Cardiac muscle cell (in vitro differentiated cells and primary cell): ENCODE measurements at regions not wholly inside any gene's neighbourhood (a gene's known extent, or its start where the extent isn't known, plus 50 kb on each side); places are given as distances from the start of the nearest gene placed in this dataset.

ENCODE experiments used
- DNase-seq, 2 donors: peaks; one replicate each; pipeline versions ENCODE4 v3.0.0 to v3.0.0-alpha.2; 2010 to 2017; ENCODE audit warnings: low read depth in 1 of 2, low spot score in 1 of 2
- H3K27ac ChIP-seq: fragments of 200-600 bp; sonication (generic); 2 replicates; pipeline ENCODE4 v1.5.1; 2016
- H3K27me3 ChIP-seq: fragments of 200-600 bp; sonication (generic); 2 replicates; pipeline ENCODE4 v1.6.0; 2016; ENCODE audit warnings: control low read depth
- H3K36me3 ChIP-seq: fragments of 200-600 bp; sonication (generic); 2 replicates; pipeline ENCODE4 v1.5.1; 2016; ENCODE audit warnings: control low read depth
- H3K4me1 ChIP-seq: fragments of 200-600 bp; sonication (generic); 2 replicates; pipeline ENCODE4 v1.8.1; 2017; ENCODE audit warnings: low read depth, mild to moderate bottlenecking, mixed run types
- H3K4me3 ChIP-seq: fragments of 200-600 bp; sonication (generic); 2 replicates; pipeline ENCODE4 v1.5.1; 2016; ENCODE audit warnings: mild to moderate bottlenecking
- H3K9me3 ChIP-seq: fragments of 200-600 bp; sonication (generic); 2 replicates; pipeline ENCODE4 v1.5.1; 2017; ENCODE audit warnings: low read depth, mild to moderate bottlenecking, control low read depth
- CTCF ChIP-seq: IDR thresholded peaks from 2 replicates; pipeline ENCODE4 v1.5.1; 2012; ENCODE audit warnings: low read depth, mild to moderate bottlenecking, low read length

- no peaks in the 10 kb centered on the region for H3K4me1 ChIP-seq
- H3K9me3 ChIP-seq = no peaks in the 10 kb centered on the region
- no peaks in the 10 kb centered on the region for H3K36me3 ChIP-seq
- H3K27me3 ChIP-seq = peaks cover 18% of the 10 kb centered on the region
- no peak overlapping the region for H3K27ac ChIP-seq
- DNase-seq = no peak
- H3K4me3 ChIP-seq = no peak overlapping the region
- TF ChIP-seq CTCF = no peak
Measured at GRCh38 chr6:111951497-111952085, 78.3 kb upstream of the FYN start.

- Histone ChIP-seq H3K4me3 (no peak overlapping the region), H3K36me3 (no peaks in the 10 kb centered on the region), H3K27ac (no peak overlapping the region), H3K27me3 (peaks cover 19% of the 10 kb centered on the region), H3K4me1 (no peaks in the 10 kb centered on the region), H3K9me3 (no peaks in the 10 kb centered on the region)
- TF ChIP-seq CTCF = no peak
- no peak for DNase-seq
Measured at GRCh38 chr6:111952274-111952673, 79.0 kb upstream of the FYN start.

GRCh38 chr6:111952821-111953540 lies 79.7 kb upstream of the FYN start:
- no peak for DNase-seq
- TF ChIP-seq CTCF = no peak

GRCh38 chr6:111956098-111956497 lies 82.8 kb upstream of the FYN start:
- no peaks in the 10 kb centered on the region for H3K9me3 ChIP-seq
- peaks cover 28% of the 10 kb centered on the region for H3K27me3 ChIP-seq
- H3K27ac ChIP-seq = no peak overlapping the region
- DNase-seq = no peak
- TF ChIP-seq CTCF = no peak
- no peaks in the 10 kb centered on the region for H3K36me3 ChIP-seq
- peaks cover 12% of the 10 kb centered on the region for H3K4me1 ChIP-seq
- no peak overlapping the region for H3K4me3 ChIP-seq

More at GRCh38 chr6:111952821-111953540, 79.7 kb upstream of the FYN start:
- Histone ChIP-seq H3K27me3 (peaks cover 19% of the 10 kb centered on the region), H3K27ac (no peak overlapping the region), H3K9me3 (no peaks in the 10 kb centered on the region), H3K4me1 (peaks cover 4% of the 10 kb centered on the region), H3K4me3 (no peak overlapping the region), H3K36me3 (no peaks in the 10 kb centered on the region)

- DNase-seq = peak in 1 of 2 donors; percentile 59
- H3K9me3 ChIP-seq = no peaks in the 10 kb centered on the region
- H3K4me1 ChIP-seq = peaks cover 12% of the 10 kb centered on the region
- no peak overlapping the region for H3K4me3 ChIP-seq
- no peaks in the 10 kb centered on the region for H3K36me3 ChIP-seq
- peaks cover 19% of the 10 kb centered on the region for H3K27me3 ChIP-seq
- TF ChIP-seq CTCF = no peak
- no peak overlapping the region for H3K27ac ChIP-seq
Measured at GRCh38 chr6:111957623-111958315, 84.5 kb upstream of the FYN start.
